ENCODE measurements at regions not wholly inside any gene's neighbourhood (a gene's known extent, or its start where the extent isn't known, plus 50 kb on each side); places are given as distances from the start of the nearest gene placed in this dataset.

DNA sequence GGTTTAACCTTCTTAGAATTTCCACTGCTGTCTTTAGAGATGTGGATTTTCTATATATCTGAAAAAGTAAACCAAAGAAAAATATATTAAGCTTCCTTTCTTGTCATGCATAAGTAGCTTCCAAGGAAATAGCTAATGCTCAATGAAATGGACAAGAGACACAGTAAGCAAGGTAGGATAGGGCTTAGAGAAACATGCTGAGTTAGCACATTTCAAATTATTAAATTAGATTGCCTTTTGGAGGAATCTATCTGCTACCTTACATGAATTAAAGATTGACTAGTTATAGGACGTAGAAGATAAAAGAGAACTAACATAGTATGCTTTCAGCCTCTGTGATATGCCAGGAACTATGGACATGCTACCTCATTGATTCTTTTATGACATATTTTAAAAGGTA, 824.6 kb downstream of the TUSC7 start:
- Histone ChIP-seq H3K27me3 (no peaks in the 10 kb centered on the region), H3K9me3 (no peaks in the 10 kb centered on the region), H3K4me1 (no peaks in the 10 kb centered on the region), H3K27ac (no peak overlapping the region), H3K4me3 (no peak overlapping the region), H3K36me3 (no peaks in the 10 kb centered on the region)
- intact Hi-C loops (cut with DNase I; ENCODE audit: low total_unique reads) = no loop called here
- no peak for DNase-seq
- TF ChIP-seq, protein P1, sequence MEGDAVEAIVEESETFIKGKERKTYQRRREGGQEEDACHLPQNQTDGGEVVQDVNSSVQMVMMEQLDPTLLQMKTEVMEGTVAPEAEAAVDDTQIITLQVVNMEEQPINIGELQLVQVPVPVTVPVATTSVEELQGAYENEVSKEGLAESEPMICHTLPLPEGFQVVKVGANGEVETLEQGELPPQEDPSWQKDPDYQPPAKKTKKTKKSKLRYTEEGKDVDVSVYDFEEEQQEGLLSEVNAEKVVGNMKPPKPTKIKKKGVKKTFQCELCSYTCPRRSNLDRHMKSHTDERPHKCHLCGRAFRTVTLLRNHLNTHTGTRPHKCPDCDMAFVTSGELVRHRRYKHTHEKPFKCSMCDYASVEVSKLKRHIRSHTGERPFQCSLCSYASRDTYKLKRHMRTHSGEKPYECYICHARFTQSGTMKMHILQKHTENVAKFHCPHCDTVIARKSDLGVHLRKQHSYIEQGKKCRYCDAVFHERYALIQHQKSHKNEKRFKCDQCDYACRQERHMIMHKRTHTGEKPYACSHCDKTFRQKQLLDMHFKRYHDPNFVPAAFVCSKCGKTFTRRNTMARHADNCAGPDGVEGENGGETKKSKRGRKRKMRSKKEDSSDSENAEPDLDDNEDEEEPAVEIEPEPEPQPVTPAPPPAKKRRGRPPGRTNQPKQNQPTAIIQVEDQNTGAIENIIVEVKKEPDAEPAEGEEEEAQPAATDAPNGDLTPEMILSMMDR (IDR thresholded peaks at IDR 0.05) = no peak

DNA sequence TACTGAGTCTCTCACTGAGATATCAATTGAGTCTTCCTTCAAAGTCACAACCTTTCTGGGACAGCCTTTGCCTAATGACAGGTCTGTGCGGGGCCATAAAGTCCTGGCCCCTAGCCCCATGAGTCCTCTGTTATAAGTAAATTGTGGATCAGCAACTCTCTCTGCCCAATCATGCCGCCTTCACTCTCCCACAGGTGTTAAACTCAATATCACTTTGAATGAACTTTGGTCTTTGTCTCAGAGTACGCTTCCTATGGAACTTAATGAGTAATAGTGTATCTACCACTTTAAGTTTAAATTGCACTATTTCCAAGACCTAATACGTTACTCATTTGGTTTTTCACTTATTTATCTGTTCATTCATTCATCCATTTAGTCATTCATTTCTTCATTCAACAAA, 826.4 kb downstream of the TUSC7 start:
- Histone ChIP-seq H3K27ac (no peak overlapping the region), H3K4me1 (no peaks in the 10 kb centered on the region), H3K36me3 (no peaks in the 10 kb centered on the region), H3K4me3 (no peak overlapping the region), H3K27me3 (no peaks in the 10 kb centered on the region), H3K9me3 (no peaks in the 10 kb centered on the region)
- intact Hi-C loops (cut with DNase I; ENCODE audit: low total_unique reads) = no loop called here
- TF ChIP-seq, protein P1 (IDR thresholded peaks at IDR 0.05) = no peak
- DNase-seq = no peak

DNA sequence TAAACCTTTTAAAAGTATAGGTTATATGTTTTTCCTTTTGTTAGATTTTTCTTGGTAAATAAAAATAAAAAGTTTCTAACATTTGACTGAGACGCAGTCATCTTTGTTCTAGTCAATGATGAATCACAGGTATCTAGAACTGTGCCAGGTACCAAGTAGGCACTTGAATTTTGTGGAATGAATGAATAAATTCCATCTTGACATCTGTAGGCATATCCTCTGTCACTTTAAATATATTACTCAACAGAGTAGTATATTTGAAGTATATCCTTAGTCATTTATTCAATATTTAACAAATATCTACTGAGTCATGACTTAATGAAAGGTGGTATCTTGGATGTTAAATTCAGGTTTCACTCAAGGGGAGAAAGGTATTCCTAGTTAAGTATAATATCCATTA, 828.4 kb downstream of the TUSC7 start:
- no peaks in the 10 kb centered on the region for H3K36me3 ChIP-seq
- TF ChIP-seq, protein P1 (IDR thresholded peaks at IDR 0.05) = no peak
- no peaks in the 10 kb centered on the region for H3K9me3 ChIP-seq
- no peak for DNase-seq
- no peaks in the 10 kb centered on the region for H3K4me1 ChIP-seq
- intact Hi-C loops (cut with DNase I; ENCODE audit: low total_unique reads) = no loop called here
- H3K27me3 ChIP-seq = no peaks in the 10 kb centered on the region
- H3K27ac ChIP-seq = no peak overlapping the region
- H3K4me3 ChIP-seq = no peak overlapping the region

DNA sequence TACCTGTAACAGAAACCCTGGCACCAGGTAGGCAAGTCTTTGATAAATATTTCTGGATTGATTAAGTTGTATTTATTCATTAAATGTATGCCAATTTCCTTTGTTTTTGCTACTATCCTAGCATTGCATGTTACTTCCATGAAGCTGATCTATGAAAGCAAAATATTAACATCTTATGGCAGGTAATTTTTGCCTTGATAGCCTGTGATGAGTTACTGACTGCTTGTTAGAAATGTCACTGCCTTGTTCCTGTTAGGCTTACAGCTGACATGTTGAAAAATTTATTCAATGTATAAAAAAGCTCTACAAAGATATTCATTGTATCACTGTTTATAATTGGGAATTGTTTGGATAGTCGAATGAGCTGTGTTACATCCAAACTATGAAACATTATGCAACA, 830.1 kb downstream of the TUSC7 start:
- no peak overlapping the region for H3K4me3 ChIP-seq
- TF ChIP-seq, protein P1 (IDR thresholded peaks at IDR 0.05) = no peak
- no peak for DNase-seq
- intact Hi-C loops (cut with DNase I; ENCODE audit: low total_unique reads) = no loop called here
- no peaks in the 10 kb centered on the region for H3K9me3 ChIP-seq
- no peak overlapping the region for H3K27ac ChIP-seq
- no peaks in the 10 kb centered on the region for H3K4me1 ChIP-seq
- no peaks in the 10 kb centered on the region for H3K36me3 ChIP-seq
- H3K27me3 ChIP-seq = no peaks in the 10 kb centered on the region

DNA sequence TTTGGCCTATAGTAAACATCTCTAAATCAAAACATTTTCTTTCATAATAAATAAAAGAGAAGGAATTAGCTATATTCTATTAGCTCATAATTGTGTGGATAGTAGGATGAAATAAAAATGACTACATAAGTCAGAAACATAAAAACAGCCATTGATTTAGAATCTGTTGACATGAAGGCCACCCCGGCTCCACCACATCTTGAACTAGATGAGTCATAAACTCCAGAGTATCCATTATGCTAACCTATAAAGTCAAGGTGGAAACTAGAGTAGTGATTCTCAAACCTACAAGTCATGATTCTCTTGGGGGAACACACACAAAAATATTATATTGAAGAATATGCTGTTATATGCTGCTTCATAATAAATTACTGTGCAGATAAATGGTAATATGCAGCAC, 831.0 kb downstream of the TUSC7 start:
- Histone ChIP-seq H3K4me3 (no peak overlapping the region), H3K27me3 (no peaks in the 10 kb centered on the region), H3K36me3 (no peaks in the 10 kb centered on the region), H3K4me1 (no peaks in the 10 kb centered on the region), H3K27ac (no peak overlapping the region), H3K9me3 (no peaks in the 10 kb centered on the region)
- TF ChIP-seq, protein P1 (IDR thresholded peaks at IDR 0.05) = no peak
- intact Hi-C loops (cut with DNase I; ENCODE audit: low total_unique reads) = no loop called here
- no peak for DNase-seq

DNA sequence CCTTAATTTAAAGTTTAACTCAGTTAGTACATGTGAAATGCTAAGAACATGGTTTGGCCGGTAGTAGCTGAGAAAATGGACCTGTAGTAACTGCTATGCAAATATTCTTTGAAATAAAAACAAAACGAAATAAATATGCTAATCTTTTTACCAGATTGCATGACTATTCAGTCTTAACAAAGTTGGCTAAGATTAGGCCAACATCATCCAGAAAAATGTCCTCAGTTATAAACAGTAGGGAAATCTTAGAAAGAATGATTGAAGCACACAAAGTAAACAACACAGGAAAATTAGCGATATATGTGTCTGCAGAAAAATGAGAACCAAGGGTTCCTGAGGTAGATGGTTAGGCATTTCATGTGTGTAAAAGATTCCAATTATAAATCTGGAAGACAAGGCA, 832.1 kb downstream of the TUSC7 start:
- Histone ChIP-seq H3K4me1 (no peaks in the 10 kb centered on the region), H3K27me3 (no peaks in the 10 kb centered on the region), H3K36me3 (no peaks in the 10 kb centered on the region), H3K27ac (no peak overlapping the region), H3K4me3 (no peak overlapping the region), H3K9me3 (no peaks in the 10 kb centered on the region)
- intact Hi-C loops (cut with DNase I; ENCODE audit: low total_unique reads) = no loop called here
- DNase-seq = no peak
- TF ChIP-seq, protein P1 (IDR thresholded peaks at IDR 0.05) = no peak
